ENCODE measurements at regions not wholly inside any gene's neighbourhood (a gene's known extent, or its start where the extent isn't known, plus 50 kb on each side); places are given as distances from the start of the nearest gene placed in this dataset.

DNA sequence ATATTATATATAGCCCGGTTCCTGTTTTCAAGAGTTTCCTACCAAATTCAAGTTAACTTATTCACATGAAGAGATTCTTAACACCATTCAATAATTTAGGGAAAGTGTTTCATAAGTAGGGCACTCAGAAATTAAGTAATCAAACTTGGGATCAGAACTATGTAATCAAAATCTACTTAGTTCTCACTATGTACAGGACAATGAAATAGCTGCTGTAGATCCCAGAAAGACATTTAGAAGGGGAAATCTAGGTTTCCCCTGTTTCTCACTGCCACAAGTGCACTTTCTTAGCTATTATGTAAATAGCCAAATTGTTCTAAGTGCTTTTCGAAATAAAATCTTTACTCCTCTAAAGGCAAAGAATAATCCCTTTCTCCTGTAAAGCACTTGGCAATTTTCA lies 493.6 kb upstream of the SETBP1 start:
- Histone ChIP-seq H3K79me2 (ENCODE audit: insufficient read depth, low read depth) (no peaks in the 10 kb centered on the region), H3K4me3 (IDR thresholded peaks at IDR 0.05; ENCODE audit: insufficient read depth, low read depth, low read length) (no peak overlapping the region), H3K27me3 (ENCODE audit: insufficient read depth, low read depth) (no peaks in the 10 kb centered on the region), H3K4me1 (ENCODE audit: low read depth, poor library complexity, severe bottlenecking) (no peaks in the 10 kb centered on the region), H3K4me2 (no peak overlapping the region), H3K36me3 (ENCODE audit: insufficient read depth) (no peaks in the 10 kb centered on the region), H4K20me1 (ENCODE audit: insufficient read depth) (no peaks in the 10 kb centered on the region), H2AFZ (ENCODE audit: low read depth) (no peak overlapping the region), H3K9ac (no peak overlapping the region), H3K27ac (no peak overlapping the region)
- TF ChIP-seq, protein P1, sequence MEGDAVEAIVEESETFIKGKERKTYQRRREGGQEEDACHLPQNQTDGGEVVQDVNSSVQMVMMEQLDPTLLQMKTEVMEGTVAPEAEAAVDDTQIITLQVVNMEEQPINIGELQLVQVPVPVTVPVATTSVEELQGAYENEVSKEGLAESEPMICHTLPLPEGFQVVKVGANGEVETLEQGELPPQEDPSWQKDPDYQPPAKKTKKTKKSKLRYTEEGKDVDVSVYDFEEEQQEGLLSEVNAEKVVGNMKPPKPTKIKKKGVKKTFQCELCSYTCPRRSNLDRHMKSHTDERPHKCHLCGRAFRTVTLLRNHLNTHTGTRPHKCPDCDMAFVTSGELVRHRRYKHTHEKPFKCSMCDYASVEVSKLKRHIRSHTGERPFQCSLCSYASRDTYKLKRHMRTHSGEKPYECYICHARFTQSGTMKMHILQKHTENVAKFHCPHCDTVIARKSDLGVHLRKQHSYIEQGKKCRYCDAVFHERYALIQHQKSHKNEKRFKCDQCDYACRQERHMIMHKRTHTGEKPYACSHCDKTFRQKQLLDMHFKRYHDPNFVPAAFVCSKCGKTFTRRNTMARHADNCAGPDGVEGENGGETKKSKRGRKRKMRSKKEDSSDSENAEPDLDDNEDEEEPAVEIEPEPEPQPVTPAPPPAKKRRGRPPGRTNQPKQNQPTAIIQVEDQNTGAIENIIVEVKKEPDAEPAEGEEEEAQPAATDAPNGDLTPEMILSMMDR (conservative IDR thresholded peaks at IDR 0.05; ENCODE audit: low read depth, low read length), result no peak

DNA sequence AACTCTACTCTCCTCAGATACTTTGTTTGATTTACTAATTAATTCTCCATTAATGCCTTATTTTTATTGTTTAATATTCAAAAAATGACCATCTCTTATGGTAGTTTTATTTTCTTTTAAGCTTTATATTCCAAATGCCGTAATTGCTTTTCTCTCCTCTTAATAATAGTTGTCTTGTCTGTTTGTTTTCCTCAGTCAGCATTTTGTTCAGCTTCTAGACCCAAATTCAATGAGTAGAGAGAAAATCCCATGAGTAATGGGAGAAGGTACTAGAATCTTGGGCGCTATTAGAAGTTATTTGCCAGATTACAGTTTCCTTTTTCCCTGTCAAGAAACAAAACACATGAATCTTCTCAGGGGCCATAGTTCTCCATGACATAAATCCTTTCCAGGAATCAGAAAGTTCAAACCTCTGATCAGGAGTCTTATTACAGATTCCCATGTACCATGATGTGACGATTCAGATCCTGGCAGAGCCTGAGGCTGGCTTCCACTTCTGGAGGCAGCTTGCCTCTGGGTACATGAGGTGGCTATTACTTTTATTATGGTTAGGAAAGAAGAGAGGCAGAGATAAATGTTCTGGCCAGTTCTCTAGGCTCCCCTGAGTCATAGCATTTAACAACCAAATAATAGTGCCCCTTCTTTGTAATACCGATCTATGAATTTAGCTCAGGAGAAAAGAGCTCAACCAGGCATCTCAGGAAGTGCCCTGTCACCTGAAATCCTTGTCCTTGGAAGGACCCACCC lies 485.1 kb upstream of the SETBP1 start:
- Histone ChIP-seq H3K9ac (no peak overlapping the region), H3K27me3 (ENCODE audit: insufficient read depth, low read depth) (no peaks in the 10 kb centered on the region), H2AFZ (ENCODE audit: low read depth) (no peak overlapping the region), H3K36me3 (ENCODE audit: insufficient read depth) (no peaks in the 10 kb centered on the region), H3K4me1 (ENCODE audit: low read depth, poor library complexity, severe bottlenecking) (no peaks in the 10 kb centered on the region), H3K4me2 (no peak overlapping the region), H4K20me1 (ENCODE audit: insufficient read depth) (no peaks in the 10 kb centered on the region), H3K27ac (no peak overlapping the region), H3K79me2 (ENCODE audit: insufficient read depth, low read depth) (no peaks in the 10 kb centered on the region), H3K4me3 (IDR thresholded peaks at IDR 0.05; ENCODE audit: insufficient read depth, low read depth, low read length) (no peak overlapping the region)
- TF ChIP-seq, protein P1 (conservative IDR thresholded peaks at IDR 0.05; ENCODE audit: low read depth, low read length), result no peak

DNA sequence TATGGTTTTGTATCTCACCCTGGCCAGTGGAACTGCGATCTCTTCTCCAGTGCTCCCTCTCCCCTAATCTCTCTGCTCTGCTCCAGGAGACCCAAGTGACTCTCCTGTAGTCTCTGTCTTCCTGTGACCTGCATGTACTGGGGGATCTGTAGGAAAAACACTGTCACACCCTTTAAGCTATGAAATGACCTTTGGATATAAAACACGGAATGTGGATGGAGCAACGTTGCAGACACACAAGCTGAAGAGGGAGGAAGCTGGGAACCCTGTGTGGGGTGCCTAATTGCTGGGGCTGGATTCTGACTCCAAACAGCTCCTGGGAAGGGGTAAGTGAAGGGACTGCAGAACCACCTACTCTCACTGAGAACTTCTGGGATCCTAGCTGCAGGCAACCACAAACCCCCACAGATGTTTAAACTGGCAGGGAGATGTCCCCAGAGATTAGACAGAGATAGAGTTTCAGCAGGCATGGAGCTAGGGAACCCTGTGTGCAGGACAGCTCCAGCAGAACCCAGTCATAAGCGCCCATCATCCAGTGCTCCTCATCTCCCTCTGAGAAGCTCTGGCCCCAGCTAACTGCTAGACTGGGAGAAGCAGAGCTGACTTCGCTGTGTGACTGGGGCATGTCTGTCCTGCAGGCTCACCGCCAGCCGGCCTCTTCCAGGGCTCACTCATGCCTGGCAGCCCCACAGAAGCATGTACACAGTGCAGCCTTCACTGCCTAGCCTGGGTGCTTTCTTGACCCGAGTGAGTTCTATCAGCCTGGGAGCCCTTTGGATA lies 482.7 kb upstream of the SETBP1 start:
- no peaks in the 10 kb centered on the region for H3K36me3 ChIP-seq (ENCODE audit: insufficient read depth)
- H2AFZ ChIP-seq (ENCODE audit: low read depth), result no peak overlapping the region
- H3K27me3 ChIP-seq (ENCODE audit: insufficient read depth, low read depth), result no peaks in the 10 kb centered on the region
- H3K9ac ChIP-seq, result no peak overlapping the region
- no peak overlapping the region for H3K4me2 ChIP-seq
- TF ChIP-seq, protein P1 (conservative IDR thresholded peaks at IDR 0.05; ENCODE audit: low read depth, low read length), result no peak
- no peaks in the 10 kb centered on the region for H3K79me2 ChIP-seq (ENCODE audit: insufficient read depth, low read depth)
- no peak overlapping the region for H3K27ac ChIP-seq
- no peaks in the 10 kb centered on the region for H3K4me1 ChIP-seq (ENCODE audit: low read depth, poor library complexity, severe bottlenecking)
- no peaks in the 10 kb centered on the region for H4K20me1 ChIP-seq (ENCODE audit: insufficient read depth)
- H3K4me3 ChIP-seq (IDR thresholded peaks at IDR 0.05; ENCODE audit: insufficient read depth, low read depth, low read length), result no peak overlapping the region

DNA sequence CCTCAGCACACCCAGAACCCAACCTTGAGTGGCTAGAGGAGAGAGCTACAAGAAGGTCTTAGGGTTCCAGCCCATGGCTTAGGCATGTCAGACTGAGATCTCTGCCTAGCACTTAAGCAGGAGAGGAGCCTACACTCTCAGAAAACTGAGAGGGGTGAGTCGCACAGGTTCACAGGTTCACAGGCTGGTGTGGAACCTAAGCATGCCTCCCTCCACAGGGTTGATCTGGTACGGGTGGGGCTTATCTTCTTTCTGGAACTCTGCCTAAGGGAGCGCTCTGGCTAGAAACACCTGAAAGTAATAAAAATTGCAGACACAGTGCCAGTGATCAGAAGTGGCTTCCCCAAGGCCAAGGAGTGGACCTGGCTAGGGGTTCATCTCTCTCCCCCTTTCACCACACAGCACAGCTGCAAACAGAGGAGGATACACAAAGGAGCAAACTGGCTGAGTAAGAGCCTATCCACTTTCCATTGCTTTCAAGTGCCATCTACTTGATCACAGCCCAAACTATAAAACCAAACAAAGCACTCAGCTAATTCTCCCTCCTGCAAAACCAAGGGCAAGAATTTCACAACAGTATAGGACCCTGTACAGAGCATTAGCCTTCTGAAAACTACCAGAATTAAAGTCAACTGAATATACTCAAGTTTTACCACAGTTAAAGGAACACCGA lies 481.9 kb upstream of the SETBP1 start:
- TF ChIP-seq, protein P1 (conservative IDR thresholded peaks at IDR 0.05; ENCODE audit: low read depth, low read length), result no peak
- Histone ChIP-seq H3K79me2 (ENCODE audit: insufficient read depth, low read depth) (no peaks in the 10 kb centered on the region), H3K4me3 (IDR thresholded peaks at IDR 0.05; ENCODE audit: insufficient read depth, low read depth, low read length) (no peak overlapping the region), H3K36me3 (ENCODE audit: insufficient read depth) (no peaks in the 10 kb centered on the region), H3K4me2 (no peak overlapping the region), H3K9ac (no peak overlapping the region), H3K27me3 (ENCODE audit: insufficient read depth, low read depth) (no peaks in the 10 kb centered on the region), H4K20me1 (ENCODE audit: insufficient read depth) (no peaks in the 10 kb centered on the region), H3K4me1 (ENCODE audit: low read depth, poor library complexity, severe bottlenecking) (no peaks in the 10 kb centered on the region), H2AFZ (ENCODE audit: low read depth) (no peak overlapping the region), H3K27ac (no peak overlapping the region)

All from KMS-11 (cell line).